Kasumi-1 (cell line): ENCODE measurements at regions not wholly inside any gene's neighbourhood (a gene's known extent, or its start where the extent isn't known, plus 50 kb on each side); places are given as distances from the start of the nearest gene placed in this dataset.

Experiments
- DNase-seq, 2 experiments: peaks; one replicate each; lab custom pipeline; 2025; lab: John Stamatoyannopoulos, UW

DNA sequence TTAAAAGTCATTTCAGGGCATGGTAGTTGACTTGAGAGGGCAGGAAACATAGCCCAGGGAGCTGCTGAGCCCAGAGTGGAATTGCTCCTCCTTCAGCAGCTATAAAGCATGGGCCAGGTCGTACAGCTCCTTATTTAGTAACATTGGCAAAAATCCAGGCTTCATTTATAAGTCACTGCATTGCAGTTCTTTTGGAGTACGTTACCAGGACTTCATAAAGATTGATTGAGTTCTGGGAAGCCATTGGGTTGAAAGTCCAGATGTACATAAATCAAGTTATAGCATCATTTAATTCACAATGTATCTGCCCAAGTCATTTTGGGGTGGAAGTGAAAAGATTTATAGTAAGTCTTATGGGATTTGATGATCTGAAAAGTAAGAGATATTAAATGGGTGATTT, 53.0 kb upstream of the ANKEF1 start:
- DNase-seq: no peak

DNA sequence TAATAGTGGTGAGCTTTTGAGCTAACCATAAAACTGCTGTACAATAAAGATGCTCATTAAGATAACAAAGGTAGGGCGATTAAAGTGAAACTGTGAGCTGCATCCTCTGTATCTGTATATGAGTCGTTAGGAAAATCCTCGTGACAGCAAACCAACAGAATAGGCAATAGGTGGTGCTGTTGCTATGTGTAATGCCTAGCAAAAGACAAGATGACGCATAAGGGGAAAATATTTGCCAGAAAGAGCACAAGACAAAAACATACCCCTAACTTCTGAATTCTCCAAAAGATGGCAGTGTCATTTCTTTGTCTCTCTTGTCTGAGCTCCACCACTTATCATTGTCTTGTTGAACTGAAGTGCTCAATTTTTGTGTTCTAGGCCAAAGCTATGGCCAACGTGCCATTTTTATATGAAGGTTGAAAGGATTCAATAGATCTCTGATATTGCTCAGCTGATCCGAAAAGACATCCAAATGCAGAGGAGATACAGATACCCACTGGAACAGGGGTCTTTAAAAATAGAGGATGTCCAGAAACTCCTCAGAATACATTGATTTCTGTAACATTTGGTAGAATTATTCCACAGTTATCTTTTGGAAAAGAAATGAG, 56.3 kb upstream of the ANKEF1 start:
- peak; percentile 88 to 94 for DNase-seq

DNA sequence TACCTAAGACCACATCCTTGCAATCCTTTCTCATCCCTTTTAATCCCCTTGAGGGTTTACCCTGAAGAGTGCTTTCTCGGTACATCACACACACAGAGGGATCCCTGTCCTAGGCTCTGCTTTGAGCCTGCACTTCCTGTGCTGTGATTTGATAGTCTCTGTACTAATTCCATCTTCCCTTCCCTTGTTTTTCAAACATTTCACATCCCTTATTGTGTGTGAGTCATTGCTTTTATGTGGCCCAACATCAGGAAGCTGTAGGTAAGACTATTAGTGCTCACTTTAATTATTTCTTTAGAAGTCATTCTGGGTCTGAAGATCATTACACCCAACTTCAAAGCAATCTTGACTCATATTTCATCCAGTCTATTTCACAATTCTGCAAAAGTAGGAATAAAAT, 57.2 kb upstream of the ANKEF1 start:
- DNase-seq: no peak

DNA sequence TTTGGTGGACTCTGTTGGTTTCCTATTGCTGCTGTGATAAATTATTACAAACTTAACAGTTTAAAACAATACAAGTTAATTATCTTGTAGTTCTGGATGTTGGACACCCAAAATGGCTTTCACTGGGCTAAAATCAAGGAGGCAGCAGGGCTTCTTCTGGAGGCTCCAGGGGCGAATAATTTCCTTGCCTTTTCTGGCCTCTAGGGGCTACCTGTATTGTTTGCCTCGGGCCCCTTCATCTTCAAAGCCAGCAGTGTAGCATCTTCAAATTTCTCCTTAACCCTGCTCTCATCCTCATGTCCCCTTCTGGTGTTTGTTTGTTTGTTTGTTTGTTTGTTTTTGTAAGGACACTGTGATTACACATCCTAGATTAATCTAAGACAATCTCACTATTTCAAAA, 60.5 kb upstream of the ANKEF1 start:
- peak in 1 of 2 experiments; percentile 6 for DNase-seq

DNA sequence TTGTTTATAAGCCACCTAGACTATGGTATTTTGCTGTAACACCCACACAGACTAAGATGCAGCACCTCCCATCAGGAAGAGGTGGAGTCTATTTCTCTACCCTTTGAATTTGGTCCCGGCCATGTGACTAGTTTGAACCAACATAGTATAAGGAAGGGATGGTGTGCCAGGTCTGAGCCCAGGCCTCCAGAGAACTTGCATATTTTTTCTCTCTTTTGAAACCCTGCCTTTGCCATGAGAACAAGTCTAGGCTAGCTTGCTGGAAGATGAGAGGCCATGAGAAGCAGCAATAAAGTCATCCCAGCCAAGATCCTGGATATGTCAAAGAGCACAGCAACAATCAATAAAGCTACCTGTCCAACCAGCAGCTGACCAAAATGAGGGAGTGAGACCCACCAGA, 63.0 kb upstream of the ANKEF1 start:
- DNase-seq: no peak

DNA sequence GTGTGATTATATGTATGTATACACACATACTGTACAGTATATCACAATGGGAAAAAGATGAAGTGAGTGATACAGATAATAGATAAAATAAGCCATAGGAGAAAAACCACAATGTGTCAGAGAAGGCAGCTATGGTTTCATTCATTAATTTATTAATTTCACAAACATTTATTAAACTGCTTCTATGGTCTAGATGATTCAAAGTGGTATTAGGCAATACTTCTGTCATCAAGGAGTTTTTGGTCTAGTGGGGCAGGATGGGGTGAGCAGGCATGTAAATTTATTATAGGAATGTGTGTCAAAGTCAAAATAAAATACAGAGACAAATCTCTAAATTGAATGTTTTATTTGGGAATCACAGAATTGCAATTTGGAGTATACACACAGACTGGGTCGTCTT, 65.2 kb upstream of the ANKEF1 start:
- no peak for DNase-seq

DNA sequence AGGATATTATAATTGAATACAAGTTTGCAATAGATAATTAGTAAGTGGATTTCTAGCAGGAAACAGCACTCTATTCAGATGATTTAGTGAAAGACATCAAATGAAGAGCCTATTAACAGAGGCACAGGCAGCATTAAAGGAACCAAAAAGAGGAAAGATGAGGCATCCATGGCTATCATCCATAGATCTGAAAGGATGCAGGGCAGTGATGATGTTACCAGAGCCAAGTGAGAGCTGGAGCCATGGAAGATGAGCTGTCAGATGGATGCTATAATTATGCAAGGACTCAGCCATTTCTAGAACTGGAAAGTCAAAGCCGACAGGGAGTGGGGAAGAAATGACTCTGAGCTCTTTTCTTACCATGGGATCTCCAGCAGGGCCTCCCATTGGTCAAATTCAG, 66.8 kb upstream of the ANKEF1 start:
- no peak for DNase-seq

DNA sequence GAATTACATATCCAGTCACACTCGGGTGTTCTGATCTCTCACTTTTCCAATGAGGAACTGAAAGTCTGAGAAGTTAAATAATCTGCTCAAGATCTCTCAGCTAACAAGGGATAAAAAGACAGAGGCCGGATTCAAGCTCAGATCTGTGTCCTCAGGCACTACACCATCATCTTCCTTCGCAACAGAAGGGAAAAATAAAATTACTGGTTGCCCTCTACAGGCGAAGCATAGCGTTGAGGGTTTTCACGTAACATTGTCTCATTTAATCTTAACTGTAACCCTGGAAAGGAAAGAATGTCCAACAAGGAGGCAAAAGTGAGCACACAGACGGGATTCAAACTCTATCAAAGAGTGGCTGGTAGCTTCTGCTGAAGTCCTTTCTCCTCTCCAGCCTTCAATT, 67.8 kb upstream of the ANKEF1 start:
- peak in 1 of 2 experiments; percentile 5 for DNase-seq

DNA sequence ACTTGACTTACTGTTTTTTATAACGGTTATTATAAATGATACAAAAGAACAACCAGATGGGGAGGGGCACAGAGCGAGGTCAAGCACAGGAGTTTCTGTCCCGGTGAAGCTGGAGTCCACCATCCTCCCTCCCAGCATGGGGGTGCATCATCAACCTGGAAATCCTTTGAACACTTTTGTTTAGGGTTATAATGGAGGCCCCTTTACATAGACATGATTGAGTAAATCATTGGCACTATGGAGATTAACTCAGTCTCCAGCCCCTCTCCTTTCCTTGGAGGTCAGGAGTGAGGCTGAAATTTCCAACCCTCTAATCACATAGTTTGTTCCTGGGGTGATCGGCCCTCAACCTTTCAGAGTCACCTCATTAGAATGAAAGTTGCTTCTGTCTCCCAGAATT, 71.8 kb upstream of the ANKEF1 start:
- no peak for DNase-seq

DNA sequence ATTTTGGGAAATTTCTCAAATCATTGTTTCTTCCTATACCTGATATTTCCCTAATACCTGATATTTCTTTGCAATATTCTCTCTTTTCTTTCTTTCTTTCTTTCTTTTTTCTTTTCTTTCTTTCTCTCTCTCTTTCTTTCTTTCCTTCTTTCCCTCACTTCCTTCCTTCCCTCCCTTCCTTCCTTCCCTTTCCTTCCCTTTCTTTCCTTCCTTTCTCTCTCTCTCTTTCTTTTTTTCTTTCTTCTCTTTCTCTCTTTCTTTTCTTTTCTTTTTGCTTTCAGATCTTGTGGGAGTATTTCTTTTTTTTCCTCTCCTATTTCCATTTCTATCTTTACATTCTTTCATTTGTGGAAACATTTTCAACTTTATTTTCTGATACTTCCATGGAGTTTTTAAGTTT, 76.1 kb upstream of the ANKEF1 start:
- DNase-seq: no peak

DNA sequence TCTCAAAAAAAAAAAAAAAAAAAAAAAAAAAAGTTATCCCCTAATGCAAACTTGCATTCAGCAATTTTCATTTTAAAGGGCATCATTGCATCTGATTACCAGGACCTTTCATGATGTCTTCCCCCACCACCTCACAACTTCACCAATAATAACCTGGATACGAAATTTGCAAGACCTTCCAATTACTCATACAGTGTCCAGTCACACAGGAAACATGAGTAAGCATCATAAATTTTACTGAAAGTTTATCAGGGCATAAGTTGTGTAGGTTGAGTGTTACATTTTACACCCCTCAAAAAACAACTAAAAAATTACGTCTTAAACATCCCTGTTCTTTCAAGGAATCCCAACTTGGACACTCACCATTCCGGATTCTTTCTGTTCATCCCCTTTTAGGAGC, 79.1 kb upstream of the ANKEF1 start:
- no peak for DNase-seq

DNA sequence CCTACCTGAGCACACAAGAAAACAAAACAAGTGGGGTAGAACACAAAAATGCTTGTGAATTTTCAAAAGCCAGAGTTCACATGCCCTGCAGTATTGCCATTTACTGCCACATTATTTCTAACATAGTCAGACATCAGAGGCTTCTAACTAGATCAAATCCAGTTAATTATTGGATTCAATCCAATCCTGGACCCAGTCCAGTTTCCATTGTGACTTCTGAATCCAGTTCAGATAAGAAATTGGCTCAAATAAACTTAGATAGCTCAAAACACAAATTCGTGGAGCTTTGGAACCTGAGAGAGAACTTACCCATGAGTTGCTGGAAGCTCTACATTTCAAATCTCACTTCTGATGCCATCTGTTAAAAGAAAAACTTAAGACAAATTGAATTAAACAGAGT, 85.2 kb upstream of the ANKEF1 start:
- no peak for DNase-seq

DNA sequence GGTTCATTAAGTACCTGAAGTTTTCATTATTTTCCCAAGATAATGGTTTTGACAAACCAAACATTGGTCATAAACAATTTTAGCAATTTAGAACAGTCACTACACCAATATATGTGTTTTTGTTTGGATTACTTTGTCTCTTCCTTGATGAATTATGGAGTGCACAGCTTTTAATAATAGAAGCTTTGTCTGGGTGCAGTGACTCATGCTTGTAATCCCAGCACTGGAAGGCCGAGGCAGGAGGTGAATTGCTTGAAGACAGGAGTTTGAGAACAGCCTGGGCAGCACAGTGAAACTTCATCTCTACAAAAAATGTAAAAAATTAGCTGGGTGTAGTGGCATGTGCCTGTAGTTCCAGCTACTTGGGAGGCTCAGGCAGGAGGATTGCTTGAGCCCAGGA, 89.4 kb upstream of the ANKEF1 start:
- DNase-seq: no peak

DNA sequence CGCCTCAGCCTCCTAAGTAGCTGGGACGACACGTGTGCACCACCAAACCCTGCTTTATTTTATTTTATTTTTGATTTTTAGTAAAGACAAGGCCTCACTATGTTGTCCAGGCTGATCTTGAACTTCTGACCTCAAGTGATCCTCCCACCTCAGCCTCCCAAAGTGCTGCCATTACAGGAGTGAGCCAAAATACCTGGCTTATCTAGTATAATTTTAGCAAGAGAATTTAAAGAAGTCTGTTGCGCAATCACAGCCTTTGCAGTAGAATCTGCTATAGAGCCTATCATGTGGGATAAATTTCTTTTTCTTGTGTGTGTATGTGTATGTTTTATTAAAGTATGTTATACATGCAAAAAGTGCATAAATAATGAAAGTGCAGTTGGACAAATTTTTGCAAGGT, 92.1 kb upstream of the ANKEF1 start:
- DNase-seq: no peak

DNA sequence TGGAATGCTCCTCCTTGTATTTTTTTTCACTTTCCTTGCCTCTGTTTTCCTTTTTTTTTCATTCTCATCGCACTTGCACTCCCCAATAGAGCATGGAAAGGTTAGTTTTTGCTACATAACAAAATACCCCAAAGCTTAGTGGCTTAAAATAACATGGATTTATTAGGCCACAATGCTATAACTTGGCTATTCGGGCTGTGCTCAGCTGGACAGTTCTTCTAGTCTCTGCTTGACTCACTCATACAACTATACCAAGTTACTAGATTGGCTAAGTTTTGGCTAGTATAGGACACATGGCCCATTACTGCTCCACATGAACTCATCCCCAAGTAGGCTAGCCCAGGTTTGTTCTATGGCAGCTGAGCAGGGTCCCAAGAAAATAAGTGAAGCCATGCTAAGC, 94.5 kb upstream of the ANKEF1 start:
- no peak for DNase-seq

DNA sequence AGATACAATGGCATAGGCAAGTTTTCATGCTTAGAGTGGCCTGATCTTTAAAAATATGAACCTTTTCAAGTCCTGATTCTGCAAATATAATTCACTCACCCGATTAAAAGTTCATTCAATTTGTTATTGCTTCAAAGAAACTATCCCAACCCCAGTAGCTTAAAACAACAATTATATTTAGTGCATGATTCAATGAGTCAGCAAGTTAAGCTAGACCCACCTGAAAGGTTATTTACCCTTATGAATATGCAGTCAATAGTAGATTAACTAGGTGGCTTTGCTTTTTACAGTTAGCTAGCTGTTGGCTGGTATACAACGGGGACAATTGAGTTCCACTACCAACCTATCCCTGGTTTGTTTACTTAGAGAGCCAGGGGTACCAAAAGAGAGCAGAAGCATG, 95.6 kb upstream of the ANKEF1 start:
- DNase-seq: no peak

DNA sequence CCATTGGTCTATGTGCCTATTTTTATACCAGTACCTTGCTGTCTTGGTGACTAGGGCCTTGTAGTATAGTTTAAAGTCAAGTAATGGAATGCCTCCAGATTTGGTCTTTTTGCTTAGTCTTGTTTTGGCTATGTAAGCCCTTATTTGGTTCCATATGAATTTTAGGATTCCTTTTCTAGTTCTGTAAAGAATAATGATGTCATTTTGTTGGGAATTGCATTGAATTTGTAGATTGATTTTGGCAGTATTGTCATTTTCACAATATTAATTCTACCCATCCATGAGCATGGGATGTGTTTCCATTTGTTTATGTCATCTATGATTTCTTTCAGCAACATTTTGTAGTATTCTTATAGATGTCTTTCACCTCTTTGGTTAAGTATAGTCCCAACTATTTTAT, 96.4 kb upstream of the PAK5 start:
- no peak for DNase-seq

DNA sequence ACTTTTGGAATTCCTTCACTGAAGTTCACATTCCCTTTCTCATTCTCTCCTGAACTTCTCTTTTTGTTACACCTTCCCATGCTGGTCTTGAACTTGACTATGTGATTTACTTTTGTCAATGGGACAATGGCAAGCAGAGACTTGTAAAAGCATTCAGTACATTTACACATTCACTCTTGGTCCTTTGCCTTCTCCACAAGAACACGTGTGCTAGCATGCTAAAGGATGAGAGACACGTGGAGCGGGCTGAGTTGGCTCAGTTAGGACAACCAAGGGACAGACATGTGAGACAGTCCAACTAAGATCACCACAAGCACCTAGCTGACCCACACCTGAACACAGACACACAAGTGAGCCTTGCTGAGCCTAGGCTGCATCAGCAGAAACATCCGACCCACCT, 91.3 kb upstream of the PAK5 start:
- no peak for DNase-seq

DNA sequence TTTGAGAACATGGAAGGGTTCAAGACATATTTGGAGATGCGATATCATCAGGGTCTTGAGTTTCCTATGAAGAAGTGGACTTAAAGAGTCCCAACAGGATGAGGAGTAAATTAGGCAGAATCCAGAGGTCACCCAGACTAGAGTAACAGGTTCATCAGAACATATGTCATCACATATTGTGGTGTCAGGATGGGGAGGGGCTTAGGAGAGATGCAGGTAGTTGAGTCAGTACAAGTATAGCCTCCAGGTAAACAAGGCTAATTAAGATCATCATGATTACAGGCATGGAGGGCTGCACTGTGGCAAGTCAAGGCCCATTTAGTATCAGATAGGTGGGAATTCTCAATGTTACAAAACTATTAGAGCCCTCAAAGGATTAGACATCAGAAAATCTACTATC, 90.1 kb upstream of the PAK5 start:
- DNase-seq: no peak

DNA sequence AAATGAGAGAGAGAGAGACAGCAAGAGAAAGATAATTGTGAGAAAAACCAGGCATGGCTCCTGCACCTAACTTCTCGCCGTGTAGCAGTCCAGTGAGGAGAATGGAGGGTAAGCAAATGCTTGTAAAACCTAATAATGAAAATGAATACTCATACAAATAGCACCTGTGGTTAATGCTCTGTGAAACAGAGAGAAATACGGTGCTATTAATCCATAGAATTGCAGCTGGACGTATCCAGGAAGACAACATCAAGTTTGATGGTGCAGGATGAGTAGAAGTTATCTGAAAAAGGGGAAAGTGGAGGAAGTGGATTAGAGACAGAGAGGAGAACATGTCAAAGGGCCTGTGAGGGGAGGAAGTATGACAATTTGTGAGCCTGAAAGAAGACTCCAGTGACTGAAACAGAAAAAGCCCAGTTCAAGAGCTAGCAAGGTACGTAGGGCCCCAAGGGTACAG, 89.4 kb upstream of the PAK5 start:
- DNase-seq: no peak

DNA sequence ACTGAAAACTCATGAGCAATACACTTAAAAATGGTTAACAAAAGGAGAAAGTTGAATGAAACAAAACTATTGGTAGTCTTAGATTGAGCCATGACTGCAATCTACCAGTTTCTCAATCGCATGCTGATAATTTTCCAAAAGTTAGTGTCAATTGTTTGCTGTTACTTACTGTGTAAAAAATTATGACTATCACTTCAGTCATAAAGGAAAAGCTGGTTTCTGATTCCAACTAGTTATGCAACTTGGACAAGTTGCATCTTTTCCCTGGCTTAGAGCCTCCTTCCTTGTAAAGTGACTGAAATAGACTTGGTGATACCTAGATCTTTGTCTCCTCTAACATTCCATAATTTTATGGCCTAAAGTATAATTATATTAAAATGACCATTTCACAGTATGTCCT, 88.3 kb upstream of the PAK5 start:
- DNase-seq: no peak

DNA sequence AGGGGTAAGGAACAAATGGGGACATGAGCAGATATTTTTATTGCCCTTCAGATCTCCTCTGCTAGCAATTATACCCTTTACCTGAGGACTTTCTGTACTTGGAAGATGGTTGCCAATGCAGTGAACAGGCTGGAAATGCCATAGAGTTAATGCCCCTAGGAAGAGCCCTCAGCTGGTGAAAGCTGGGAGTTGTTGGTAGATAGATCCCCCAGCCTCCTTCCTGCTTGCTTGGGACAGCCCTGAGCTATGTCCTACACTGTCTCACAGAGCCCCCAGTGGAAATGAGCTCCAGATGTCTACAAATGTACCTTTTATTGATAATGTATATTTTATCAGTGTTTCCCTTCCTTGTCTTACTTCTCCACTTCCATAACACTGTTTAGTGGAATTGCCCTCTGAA, 87.6 kb upstream of the PAK5 start:
- no peak for DNase-seq

DNA sequence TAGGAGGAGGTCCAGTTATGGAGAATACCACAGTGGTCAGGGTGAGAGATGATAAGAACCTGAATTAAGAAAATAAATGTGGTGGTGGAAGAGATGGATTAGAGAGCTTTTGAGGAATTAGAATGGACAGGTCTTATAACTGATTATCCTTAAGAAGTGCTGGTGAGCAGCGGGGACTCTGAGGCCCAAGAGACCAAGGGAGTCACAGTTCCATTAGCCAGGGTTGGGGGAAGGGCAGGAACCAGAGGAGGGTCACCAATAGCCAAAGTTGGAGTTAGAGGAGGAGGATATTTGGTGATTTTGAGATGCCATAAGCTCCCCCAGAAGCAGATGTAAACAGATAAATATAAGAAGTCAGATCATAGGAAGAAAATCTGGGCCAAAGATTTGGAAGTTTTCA, 87.1 kb upstream of the PAK5 start:
- DNase-seq: no peak

DNA sequence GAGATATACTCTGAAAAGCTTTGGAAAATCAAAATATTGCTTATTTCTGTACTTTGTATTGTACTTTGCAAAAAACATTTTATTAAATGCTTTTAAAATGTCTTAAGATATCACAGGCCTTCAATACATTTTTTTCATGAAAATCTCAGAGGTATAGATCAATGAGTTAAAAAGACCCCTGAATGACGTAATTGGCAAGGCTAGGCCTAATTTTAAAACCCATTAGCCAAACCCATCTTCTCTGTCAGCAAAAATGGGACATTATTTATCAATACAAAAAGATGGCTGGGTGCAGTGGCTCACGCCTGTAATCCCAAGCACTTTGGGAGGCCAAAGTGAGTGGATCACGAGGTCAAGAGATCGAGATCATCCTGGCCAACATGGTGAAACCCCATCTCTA, 84.8 kb upstream of the PAK5 start:
- no peak for DNase-seq

DNA sequence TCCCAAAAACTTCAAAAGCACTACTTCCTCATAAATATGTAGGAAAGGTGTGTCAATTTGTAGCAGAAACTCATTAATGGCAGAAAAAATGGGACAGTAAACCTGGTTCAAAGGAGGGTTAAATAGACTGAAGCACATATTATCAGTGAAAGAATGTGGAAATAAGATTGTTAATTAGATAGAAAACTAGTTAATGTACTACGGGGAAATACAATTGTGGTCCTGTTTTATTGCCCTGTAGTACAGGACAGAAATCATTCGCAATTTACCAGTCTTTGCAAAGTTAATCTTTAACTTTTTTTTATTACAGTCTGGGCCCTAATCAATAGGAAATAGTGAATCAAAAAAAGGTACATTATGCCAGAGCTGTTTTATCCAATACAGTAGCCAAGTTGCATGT, 82.0 kb upstream of the PAK5 start:
- DNase-seq: no peak
